ENCODE measurements at regions not wholly inside any gene's neighbourhood (a gene's known extent, or its start where the extent isn't known, plus 50 kb on each side); places are given as distances from the start of the nearest gene placed in this dataset.

DNA sequence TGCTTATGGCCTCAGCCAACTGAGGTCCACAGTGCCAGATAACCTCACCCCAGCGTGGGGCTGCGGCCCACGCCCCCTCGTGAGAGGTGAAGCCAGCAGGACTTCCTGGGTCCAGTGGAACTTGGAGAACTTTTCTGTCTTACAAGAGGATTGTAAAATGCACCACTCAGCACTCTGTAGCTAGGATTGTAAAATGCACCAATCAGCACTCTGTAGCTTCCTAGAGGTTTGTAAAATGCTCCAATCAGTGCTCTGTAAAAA lies 109.1 kb downstream of the AKAP11 start:
- TF ChIP-seq, protein P1, sequence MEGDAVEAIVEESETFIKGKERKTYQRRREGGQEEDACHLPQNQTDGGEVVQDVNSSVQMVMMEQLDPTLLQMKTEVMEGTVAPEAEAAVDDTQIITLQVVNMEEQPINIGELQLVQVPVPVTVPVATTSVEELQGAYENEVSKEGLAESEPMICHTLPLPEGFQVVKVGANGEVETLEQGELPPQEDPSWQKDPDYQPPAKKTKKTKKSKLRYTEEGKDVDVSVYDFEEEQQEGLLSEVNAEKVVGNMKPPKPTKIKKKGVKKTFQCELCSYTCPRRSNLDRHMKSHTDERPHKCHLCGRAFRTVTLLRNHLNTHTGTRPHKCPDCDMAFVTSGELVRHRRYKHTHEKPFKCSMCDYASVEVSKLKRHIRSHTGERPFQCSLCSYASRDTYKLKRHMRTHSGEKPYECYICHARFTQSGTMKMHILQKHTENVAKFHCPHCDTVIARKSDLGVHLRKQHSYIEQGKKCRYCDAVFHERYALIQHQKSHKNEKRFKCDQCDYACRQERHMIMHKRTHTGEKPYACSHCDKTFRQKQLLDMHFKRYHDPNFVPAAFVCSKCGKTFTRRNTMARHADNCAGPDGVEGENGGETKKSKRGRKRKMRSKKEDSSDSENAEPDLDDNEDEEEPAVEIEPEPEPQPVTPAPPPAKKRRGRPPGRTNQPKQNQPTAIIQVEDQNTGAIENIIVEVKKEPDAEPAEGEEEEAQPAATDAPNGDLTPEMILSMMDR (IDR thresholded peaks at IDR 0.05), result no peak
- TF ChIP-seq EP300 (IDR thresholded peaks at IDR 0.05) (no peak), POLR2A (IDR thresholded peaks at IDR 0.05; ENCODE audit: low read length) (no peak), CHD2 (IDR thresholded peaks at IDR 0.05; ENCODE audit: low read length, partially characterized antibody) (no peak), SMC3 (IDR thresholded peaks at IDR 0.05) (no peak), POLR2AphosphoS2 (conservative IDR thresholded peaks at IDR 0.05; ENCODE audit: low read length) (no peak), RFX5 (IDR thresholded peaks at IDR 0.05) (no peak), JUNB (IDR thresholded peaks at IDR 0.05) (no peak)
- TF ChIP-seq, protein P2, sequence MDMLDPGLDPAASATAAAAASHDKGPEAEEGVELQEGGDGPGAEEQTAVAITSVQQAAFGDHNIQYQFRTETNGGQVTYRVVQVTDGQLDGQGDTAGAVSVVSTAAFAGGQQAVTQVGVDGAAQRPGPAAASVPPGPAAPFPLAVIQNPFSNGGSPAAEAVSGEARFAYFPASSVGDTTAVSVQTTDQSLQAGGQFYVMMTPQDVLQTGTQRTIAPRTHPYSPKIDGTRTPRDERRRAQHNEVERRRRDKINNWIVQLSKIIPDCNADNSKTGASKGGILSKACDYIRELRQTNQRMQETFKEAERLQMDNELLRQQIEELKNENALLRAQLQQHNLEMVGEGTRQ (IDR thresholded peaks at IDR 0.05), result no peak
